ENCODE measurements at regions not wholly inside any gene's neighbourhood (a gene's known extent, or its start where the extent isn't known, plus 50 kb on each side); places are given as distances from the start of the nearest gene placed in this dataset.

DNA sequence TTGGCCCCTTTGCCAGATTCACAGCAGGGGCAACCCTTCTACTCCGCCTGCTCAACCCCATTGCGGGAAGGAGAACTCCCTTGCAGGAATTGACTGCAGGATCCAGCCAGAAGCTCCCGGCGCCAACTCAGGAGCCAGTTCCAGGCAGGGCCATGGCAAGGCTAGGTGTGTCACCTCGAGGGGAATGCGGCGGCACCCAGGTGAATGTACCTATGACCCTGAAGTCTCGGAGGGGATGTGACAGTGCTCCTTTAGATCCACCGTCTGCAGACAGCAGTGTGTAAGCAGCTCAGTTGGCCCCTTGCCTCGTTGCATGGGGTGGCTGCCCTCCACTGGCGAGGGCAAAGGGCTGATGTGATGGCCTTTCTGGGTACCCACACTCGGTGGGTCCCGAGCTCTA is 606.6 kb downstream of the ELAVL2 start:
- TF ChIP-seq, protein P1, sequence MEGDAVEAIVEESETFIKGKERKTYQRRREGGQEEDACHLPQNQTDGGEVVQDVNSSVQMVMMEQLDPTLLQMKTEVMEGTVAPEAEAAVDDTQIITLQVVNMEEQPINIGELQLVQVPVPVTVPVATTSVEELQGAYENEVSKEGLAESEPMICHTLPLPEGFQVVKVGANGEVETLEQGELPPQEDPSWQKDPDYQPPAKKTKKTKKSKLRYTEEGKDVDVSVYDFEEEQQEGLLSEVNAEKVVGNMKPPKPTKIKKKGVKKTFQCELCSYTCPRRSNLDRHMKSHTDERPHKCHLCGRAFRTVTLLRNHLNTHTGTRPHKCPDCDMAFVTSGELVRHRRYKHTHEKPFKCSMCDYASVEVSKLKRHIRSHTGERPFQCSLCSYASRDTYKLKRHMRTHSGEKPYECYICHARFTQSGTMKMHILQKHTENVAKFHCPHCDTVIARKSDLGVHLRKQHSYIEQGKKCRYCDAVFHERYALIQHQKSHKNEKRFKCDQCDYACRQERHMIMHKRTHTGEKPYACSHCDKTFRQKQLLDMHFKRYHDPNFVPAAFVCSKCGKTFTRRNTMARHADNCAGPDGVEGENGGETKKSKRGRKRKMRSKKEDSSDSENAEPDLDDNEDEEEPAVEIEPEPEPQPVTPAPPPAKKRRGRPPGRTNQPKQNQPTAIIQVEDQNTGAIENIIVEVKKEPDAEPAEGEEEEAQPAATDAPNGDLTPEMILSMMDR (conservative IDR thresholded peaks at IDR 0.05; ENCODE audit: low read depth, low read length): no peak
- no peak for TF ChIP-seq CHD1 (IDR thresholded peaks at IDR 0.05; ENCODE audit: low read depth, low read length)
- TF ChIP-seq POLR2A (IDR thresholded peaks at IDR 0.05; ENCODE audit: low read depth, low read length): no peak
- no peak for TF ChIP-seq SMC3 (IDR thresholded peaks at IDR 0.05; ENCODE audit: low read depth, low read length)
- no peak for TF ChIP-seq MXI1 (IDR thresholded peaks at IDR 0.05; ENCODE audit: borderline replicate concordance, low read depth, low read length)
- TF ChIP-seq RCOR1 (IDR thresholded peaks at IDR 0.05; ENCODE audit: insufficient replicate concordance, low read length): no peak
- TF ChIP-seq CEBPB (IDR thresholded peaks at IDR 0.05; ENCODE audit: low read depth, low read length): no peak
- TF ChIP-seq RAD21 (IDR thresholded peaks at IDR 0.05; ENCODE audit: low read length): no peak
- TF ChIP-seq RFX5 (IDR thresholded peaks at IDR 0.05; ENCODE audit: low read depth, low read length): no peak
- TF ChIP-seq, protein P2, sequence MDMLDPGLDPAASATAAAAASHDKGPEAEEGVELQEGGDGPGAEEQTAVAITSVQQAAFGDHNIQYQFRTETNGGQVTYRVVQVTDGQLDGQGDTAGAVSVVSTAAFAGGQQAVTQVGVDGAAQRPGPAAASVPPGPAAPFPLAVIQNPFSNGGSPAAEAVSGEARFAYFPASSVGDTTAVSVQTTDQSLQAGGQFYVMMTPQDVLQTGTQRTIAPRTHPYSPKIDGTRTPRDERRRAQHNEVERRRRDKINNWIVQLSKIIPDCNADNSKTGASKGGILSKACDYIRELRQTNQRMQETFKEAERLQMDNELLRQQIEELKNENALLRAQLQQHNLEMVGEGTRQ (IDR thresholded peaks at IDR 0.05; ENCODE audit: low read depth, low read length): no peak

All from IMR-90 (cell line).